GM12873 (cell line): ENCODE measurements at regions not wholly inside any gene's neighbourhood (a gene's known extent, or its start where the extent isn't known, plus 50 kb on each side); places are given as distances from the start of the nearest gene placed in this dataset.

Source experiments
- TF ChIP-seq, protein P1 (sequence below): IDR thresholded peaks from 2 replicates; pipeline ENCODE4 v1.5.1; 2012; ENCODE audit warnings: low read depth, mild to moderate bottlenecking, moderate library complexity, low read length, control low read depth; ENCODE audit not compliant: insufficient read depth; ENCODE audit errors: missing control alignments

GRCh38 chr14:53523226-53523625, 370.1 kb upstream of the DDHD1 start:
- TF ChIP-seq, protein P1, sequence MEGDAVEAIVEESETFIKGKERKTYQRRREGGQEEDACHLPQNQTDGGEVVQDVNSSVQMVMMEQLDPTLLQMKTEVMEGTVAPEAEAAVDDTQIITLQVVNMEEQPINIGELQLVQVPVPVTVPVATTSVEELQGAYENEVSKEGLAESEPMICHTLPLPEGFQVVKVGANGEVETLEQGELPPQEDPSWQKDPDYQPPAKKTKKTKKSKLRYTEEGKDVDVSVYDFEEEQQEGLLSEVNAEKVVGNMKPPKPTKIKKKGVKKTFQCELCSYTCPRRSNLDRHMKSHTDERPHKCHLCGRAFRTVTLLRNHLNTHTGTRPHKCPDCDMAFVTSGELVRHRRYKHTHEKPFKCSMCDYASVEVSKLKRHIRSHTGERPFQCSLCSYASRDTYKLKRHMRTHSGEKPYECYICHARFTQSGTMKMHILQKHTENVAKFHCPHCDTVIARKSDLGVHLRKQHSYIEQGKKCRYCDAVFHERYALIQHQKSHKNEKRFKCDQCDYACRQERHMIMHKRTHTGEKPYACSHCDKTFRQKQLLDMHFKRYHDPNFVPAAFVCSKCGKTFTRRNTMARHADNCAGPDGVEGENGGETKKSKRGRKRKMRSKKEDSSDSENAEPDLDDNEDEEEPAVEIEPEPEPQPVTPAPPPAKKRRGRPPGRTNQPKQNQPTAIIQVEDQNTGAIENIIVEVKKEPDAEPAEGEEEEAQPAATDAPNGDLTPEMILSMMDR = no peak

DNA sequence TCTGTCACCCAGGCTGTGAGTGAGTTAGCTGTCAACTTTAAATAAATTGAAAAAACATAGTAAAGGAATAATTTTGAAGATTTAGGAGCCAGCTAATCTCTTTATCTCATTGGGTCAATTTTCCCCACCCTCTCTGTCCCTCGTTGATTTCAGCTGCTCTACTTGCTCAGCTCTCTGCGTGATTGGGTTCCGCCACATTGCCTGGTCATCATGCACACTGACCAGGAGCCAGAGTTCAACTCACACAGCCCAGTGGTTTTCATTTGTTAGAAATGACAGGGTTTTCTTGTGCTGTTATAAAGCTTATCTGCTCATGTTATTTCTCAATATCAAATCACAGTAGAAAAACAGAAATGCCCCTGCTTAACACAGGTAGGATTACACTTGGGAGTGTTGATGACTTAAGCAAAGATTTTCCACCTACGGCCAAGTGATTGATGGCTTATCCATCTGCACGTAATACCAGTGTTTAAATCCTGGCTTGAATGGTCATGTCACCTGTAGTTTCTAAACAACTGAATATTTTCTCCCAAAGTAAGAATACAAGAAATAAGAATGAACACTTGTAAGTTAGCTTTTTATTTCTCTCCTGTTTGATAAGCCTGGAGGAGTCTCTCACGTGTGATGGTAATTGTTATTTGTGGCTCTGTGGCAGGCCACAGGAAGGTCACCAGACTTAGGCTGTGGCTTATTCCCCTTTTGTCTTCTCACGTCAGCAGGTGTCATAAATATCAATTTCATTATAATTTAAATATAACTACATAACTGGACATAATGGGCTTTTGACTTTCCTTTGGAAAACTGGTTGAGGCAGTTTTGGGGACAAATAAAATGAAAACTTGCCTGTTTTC, 367.2 kb upstream of the DDHD1 start:
- TF ChIP-seq, protein P1 = no peak

DNA sequence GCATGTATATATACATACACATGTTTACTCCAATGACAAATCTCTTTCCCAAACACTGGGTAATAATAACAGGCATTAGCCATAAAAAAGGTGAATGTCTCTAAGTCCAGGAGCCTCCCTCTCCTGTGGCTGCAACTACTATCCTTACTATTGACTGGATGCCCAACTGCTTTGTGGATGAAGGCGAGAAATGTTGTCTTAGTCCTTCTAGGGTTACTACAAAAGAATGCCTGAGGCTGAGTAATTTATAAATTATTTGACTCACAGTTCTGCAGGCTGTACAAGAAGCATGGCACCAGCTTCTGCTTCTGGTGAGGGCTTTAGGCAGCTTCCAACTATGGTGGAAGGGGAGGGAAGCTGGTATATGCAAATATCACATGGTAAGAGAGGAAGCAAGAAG, 366.0 kb upstream of the DDHD1 start:
- TF ChIP-seq, protein P1 = no peak

- TF ChIP-seq, protein P1 = no peak
These were observed 364.3 kb upstream of the DDHD1 start for GRCh38 chr14:53517270-53517960.

DNA sequence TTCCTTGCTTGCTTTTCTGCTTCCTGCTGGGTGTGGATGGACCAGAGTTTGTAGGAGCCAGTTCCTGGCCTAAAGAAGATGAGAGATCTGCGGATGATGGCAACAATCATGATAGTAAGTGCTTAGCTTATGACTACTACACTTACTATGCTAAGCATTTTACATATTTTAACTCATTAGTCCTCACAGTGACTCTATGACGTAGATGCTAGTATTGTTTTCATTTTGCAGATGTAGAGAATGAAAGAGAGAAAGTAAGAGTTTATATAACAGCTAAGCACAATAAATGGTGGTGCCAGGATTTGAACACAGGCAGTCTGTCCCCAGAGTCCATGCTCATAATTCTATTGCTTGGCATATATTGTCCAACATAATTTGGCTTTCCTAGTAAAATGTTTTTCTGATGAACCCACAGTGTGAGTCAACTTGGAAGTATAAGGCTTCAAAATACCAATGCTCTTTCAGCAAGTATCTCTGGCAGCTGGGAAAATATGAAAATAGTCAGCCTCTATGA, 363.2 kb upstream of the DDHD1 start:
- TF ChIP-seq, protein P1 = no peak

- TF ChIP-seq, protein P1 = no peak
These were observed 362.2 kb upstream of the DDHD1 start for GRCh38 chr14:53515276-53515675.

DNA sequence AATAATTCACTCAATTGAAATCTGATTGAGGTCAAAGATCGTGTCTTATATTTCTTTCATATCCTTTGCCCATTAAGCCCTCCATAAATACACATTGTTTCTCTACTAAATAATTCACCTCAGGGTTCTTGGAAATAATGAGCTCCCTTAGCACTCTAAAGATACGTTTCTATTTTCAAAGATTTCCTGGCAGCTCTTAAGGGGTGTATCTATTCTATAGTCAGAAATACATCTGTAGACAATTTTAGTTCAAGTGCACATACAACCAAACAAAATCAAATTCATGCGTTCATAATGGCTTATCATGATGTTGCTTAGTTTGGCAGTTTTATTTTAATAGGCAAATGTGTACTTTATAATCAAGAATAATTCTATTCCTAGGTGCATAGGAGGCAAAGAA, 361.1 kb upstream of the DDHD1 start:
- TF ChIP-seq, protein P1 = no peak
